HG03175 (cell line): ENCODE measurements at regions not wholly inside any gene's neighbourhood (a gene's known extent, or its start where the extent isn't known, plus 50 kb on each side); places are given as distances from the start of the nearest gene placed in this dataset.

Source experiments
- ATAC-seq: cut with Tn5 transposase; IDR thresholded peaks from one replicate; pipeline ENCODE4 v1.9.1; 2021; ENCODE audit warnings: mild to moderate bottlenecking, moderate library complexity; ENCODE audit not compliant: unreplicated experiment

DNA sequence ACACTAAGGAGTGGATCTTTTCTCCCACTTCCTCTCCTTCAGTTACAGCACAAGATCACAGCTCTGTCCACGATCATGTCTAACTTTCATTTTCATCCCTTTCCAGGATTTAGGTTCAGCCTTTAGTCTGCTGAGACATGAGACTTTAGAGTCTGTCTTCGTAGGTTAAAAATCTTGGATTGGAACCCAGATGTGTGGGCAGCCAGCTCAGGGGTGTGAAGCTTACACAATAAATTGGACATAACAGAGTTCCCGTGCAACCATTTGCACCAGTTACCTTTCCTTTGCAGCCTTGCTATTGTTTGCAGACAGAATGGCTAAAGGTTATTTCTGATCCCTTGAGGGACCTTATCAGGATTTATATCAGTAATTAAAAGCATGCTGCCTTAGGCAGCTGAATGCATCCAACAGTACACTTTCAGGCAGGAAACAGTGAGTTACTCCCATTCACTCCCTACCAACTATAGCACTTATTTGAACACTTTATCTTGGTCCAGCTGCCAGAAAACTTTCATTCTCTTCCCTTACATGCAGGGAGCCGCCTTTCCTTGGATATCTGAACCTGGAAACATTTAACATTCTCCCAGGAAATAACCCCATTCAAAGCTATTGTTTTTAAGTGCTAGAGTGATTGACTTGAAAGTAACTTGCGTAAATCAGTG is 87.3 kb downstream of the TMEM100 start:
- ATAC-seq = no peak

DNA sequence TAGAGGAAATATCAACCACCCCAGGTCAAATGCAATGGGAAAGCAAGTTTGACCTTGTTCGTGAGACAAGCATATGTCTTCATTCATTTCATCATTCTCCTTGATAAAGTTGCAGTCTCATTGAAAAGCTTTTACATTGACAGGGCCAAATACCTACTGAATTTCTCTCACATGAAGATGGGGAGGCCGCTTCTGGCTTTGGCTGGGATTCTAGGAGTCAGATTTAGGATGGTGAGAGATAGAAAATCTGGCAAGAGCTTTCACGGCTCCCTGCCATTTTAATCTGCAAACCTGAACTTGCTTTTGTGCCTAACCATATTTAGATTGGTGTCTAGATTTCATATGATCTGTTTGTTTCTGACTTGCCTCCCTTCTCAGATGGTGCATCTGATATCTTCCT is 88.0 kb downstream of the TMEM100 start:
- no peak for ATAC-seq

GRCh38 chr17:55632893-55633292 is 89.8 kb downstream of the TMEM100 start:
- ATAC-seq = no peak

DNA sequence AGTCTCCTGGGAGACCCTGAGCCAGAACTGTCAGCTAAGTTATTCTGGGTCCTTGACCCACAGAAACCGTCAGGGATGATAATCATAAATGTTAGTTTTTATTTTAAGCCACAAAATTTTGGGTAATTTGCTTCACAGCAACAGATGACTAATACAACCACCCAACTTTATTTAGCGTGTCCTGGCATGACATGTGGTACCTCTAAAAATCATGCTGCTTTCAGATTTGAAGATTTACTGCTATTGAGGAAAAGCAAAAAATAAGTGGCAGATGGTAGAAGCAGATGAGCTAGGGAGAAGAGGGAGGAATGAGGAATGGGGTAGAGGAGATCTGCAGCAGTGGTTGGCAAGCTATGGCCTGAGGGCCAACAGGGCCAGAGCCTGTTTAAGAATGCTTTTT is 90.4 kb downstream of the TMEM100 start:
- no peak for ATAC-seq

- no peak for ATAC-seq
Measured at GRCh38 chr17:55629995-55630394, 92.7 kb downstream of the TMEM100 start.

GRCh38 chr17:55625521-55625920 is 97.1 kb downstream of the TMEM100 start:
- peak; percentile 67 for ATAC-seq

DNA sequence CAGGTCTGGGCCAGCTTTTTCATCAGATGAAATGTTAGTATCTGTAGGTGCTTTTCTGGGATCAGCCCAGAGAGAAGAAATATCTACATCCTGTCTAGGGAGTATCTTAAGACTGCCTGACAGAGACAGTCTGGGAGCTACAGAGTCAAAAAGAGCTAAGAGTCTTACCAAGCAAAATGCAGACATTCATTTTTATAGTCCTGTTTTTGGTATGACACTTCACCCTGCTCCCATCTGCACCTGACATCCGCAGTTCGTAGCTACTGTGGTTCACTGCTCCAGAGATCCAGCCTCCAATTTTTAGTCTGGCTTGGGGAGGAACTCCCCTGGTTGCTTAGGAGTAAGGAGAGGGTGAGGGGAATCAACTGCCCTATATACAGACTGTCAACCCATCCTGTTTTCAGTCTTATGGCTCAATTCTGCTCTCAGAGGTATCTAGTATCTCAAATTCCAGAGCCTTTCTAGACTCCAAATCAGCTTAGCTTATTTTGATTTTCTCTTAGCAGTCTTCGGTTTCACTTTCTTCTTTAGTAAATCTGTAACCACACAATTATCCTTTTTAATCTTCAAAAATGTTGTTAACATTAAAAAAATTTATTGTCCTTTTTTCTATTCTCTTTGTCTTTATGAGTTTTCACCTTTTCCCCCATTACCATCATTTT is 97.8 kb downstream of the TMEM100 start:
- ATAC-seq = peak; percentile 64

DNA sequence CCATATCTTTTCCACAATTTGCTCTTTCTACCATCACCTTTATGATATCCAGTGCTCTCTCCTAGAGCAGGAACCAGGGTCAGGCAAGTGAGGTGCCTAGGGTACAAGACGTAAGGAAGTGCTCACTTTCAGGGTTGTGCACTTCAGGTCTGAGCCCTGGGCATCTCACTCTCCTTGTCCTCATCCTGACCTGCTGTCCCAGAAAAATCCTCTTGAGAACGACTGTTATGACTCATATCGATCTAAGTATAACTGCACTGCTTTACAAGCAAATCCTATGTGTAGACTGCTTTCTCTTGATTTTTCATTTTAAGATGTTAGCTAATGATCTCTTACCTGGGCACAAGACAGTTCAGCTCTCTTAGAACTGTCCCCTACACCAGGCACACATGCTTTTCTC is 100.1 kb downstream of the TMEM100 start:
- ATAC-seq = no peak

DNA sequence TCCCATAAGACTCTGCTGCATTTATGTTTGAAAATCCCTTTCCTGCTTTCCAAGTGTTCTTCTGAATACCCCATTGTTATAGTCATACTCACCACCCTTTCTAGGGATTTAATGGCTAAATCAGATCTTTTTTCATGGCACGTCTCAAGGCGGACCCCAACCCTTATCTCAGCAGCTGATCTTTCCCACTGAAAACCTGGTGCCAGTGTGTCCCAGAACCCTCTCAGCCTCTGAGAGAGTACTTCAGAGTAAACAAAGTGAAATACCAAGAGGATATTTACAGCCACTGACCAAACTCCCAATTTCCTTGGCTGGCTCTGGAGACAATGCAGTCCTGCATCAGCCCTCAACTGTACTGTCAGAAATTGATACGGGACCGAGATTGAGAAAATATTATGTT is 101.7 kb downstream of the TMEM100 start:
- no peak for ATAC-seq

DNA sequence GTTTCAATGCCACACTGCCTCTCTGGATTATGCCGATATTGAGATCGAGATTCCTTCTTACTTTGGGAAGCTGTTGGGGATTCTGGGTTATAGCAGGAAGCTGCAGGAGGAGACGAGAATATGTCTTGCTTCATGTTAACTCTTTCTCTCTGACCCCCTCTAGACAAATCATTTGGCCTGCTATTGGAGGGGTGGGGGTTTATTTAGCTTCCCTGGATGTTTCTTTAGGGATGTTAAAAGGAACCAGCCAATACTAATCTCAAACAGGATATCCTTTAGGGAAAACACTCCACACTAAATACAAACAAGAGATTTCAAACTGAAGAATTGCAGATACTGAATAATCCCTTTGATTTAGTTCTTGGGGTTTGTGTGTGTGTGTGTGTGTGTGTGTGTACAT is 102.6 kb downstream of the TMEM100 start:
- ATAC-seq = no peak

DNA sequence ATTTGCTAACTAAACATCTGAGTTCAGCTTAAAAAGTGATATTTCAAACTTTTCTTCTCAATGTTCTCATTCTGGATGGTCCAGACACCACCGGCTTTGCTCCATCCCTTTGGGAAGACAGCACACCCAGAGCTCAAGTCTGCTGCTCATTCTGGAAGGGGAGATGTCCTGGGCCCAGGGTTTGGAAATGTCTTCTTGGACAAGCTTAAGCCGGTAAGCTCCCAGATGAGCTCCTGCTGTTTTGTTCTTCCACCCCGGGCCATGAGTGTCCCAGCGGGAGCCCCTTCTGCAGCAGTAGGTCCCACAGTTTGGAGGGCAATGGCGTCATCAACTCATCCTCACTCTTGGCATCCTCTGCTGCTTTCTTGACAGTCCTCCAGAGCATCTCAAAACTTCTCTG is 105.2 kb downstream of the TMEM100 start:
- ATAC-seq = no peak

DNA sequence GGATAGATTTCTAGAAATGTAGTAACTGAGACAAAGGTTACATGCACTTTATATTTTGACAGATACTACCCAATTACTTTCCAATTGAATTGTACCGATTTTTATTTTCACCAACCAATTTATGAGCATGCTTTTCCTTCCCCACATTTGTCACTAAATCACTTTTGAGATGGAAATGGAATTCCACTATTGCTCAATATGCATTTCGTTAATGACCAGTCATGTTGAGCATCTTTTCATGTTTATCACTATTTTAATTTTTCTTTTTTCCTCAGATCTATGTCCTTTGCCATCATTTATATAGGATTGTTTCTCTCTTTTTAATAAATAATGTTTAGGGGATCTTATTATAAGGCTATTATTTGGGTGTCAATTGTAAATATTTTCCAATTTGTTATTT is 102.8 kb upstream of the SMIM36 start:
- ATAC-seq = no peak

DNA sequence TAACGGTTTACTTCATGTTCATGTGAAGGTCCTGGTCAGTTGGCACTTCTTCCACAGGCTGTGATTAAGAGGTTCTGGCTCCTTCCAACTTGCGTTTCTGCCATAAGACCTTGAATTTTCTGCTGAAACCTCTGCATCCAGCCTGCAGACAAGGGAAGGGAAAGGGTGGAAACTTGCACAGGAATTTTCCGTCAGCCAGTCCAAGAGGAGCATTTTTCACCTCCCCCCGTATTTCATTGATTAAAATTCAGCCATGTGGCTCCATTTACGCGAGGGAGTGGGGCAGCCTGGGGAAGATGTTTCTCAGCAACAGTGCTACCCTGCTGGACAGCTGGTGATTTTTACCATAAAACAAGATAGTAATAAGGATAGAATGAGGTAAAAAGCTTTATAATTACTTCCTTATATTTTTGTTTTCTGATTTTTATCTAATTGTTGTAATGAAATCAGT is 101.5 kb upstream of the SMIM36 start:
- no peak for ATAC-seq

DNA sequence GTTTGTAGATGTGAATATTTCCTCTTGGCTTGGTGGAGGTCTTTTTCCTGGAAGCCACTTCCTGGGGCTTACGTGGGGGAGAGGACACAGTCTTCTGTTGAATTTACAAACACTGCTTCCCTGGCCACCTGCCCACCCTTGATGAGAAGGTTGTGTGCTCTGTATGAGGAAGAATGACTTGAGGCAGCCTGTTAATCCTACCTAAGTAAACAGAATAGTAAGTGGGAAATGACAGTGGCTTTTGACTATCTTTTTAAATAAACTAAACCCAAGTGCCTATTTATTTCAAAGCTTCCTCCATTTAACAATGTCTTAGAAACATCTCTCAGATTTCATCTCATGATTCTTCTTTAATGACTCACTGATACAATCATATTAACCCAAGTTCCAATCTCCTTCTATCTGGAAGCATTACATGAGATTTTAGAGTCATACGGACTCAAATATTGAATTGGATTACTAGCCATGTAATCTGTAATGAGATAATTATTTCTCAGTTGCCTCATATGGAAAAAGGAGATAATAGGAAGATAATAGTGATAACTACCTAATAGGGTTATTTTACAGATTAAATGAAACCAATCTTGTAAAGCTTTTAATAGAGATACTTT is 96.6 kb upstream of the SMIM36 start:
- no peak for ATAC-seq

DNA sequence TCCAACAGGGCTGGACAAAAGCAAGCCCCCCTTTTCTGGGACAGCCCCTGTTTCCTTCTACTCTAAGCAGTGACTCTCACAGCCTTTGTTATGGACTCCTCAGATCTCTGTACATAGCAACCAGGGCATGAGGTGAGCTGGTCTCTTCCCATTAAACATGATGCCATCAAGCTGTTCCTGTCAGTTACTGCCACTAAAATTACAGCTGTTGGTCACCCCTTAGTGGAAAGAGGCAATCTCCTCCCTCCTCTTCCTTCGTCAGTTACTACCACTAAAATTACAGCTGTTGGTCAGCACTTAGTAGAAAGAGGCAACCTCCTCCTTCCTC is 95.2 kb upstream of the SMIM36 start:
- no peak for ATAC-seq

- no peak for ATAC-seq
Measured at GRCh38 chr17:55605705-55606487, 94.6 kb upstream of the SMIM36 start.

DNA sequence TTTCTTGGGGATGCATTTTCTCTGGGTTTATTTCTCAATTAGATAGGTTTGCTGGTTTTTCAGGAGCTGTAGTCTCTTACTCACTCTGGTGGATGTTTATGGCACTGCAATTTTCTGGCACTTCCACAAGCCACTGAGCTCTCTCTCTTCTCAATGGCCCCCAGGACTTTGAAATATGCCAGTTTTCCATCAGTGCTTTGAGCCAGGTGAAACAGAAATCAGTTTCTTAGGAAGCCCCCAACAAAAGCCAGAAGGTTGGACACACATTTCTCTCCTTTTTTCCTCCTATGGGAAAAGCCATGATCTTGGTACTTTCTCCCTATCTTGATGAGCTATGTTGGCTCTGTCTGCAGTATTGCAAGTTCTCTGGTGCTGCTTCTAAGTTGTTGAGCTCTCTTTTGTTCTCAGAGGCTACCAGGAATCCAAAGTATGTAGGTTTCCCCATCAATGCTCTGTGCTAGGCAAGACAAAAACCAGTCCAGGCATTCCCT is 90.7 kb upstream of the SMIM36 start:
- peak; percentile 86 for ATAC-seq

GRCh38 chr17:55598495-55598894 is 87.2 kb upstream of the SMIM36 start:
- no peak for ATAC-seq

GRCh38 chr17:55588446-55589242 is 77.4 kb upstream of the SMIM36 start:
- no peak for ATAC-seq

GRCh38 chr17:55587608-55588139 is 76.4 kb upstream of the SMIM36 start:
- ATAC-seq = no peak
